ENCODE measurements at regions not wholly inside any gene's neighbourhood (a gene's known extent, or its start where the extent isn't known, plus 50 kb on each side); places are given as distances from the start of the nearest gene placed in this dataset.
"Not testable (repeated sequence)": the region's sequence is repeated elsewhere in the genome, so short reads cannot be mapped to it uniquely, and the experiment has no call there.

GRCh38 chr6:150733726-150734125 is 131.8 kb upstream of the MTHFD1L start:
- in situ Hi-C loops (cut with HindIII; ENCODE audit: low sequenced_read_pairs): no loop called here

GRCh38 chr6:150734235-150734634 is 131.3 kb upstream of the MTHFD1L start:
- in situ Hi-C loops (cut with HindIII; ENCODE audit: low sequenced_read_pairs): no loop called here

DNA sequence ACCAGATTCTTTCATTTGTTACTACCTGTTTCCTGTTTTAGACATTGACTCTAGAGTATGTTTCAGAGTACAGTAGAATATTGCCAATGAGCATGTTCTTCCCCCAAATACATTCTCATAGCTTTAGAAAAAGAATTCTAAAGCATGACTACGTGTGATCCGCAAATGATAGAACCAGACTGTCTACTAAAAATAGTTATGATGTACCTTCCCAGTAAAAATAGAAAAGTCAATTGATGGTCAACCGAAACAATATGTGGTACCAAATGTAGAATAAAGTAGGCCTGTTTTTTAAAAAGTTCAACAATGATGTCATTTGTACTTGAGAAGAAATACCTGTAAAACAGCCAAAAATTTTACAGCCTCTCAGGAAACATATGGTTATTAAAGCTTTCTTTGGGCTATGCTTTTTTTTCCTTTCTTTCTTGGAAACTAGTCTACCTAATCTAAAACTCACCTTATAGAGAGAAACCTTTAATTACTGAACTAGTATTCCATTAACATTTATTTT is 130.1 kb upstream of the MTHFD1L start:
- in situ Hi-C loops (cut with HindIII; ENCODE audit: low sequenced_read_pairs): no loop called here

DNA sequence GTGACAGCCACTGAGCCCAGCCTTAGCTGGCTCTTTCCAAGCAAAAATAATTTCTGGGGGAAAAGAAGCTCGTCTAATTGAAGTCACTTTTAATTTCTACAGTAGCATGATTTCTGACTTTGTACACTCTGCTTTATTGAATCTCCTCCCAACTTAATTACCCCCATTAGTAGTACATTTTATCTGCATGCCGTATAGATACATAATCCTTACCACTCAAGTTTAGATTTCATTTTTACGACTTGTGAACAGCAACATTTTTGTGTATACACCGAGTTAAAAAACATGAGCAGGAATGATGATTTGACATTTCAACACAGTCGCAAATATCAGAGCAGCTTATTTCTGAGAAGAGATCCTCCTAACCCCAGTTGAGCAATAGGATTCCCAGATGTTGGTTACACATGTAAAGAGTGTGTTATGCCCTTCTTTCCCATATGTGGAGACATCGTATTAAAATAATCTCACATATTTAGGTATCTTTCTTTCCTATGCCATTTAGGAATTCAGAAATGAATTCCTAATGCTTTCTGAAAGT is 127.3 kb upstream of the MTHFD1L start:
- in situ Hi-C loops (cut with HindIII; ENCODE audit: low sequenced_read_pairs): no loop called here

DNA sequence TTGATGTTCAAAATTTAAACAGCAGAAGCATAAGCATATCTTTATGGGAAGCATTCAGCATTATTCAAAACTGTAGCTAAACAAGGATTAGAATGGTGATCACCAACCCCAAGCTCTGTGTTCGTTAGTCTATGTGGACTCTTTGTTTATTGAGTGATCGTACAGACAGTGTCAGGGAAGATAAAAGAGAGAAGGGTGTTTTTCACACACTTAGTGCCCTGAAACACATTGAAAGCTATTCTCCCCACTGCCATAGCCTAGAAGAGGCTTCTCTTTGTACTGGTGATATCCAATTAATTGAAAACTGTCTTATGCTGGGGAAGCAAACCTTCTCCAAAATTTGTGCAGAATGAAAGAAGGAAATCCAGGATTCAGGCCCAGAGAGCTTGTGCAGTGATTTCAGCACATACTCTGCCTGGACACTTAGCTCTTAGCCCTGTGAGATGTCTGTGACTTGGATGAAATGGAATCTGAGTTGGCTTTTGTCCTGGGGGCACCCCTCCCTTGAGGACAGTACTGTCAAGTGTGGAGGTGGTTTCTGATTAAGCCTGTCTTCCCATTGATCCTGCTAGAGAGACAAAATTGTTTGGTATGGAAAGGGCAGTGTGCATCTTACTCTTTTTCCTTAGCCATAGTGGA is 125.7 kb upstream of the MTHFD1L start:
- in situ Hi-C loops (cut with HindIII; ENCODE audit: low sequenced_read_pairs): no loop called here

- in situ Hi-C loops (cut with HindIII; ENCODE audit: low sequenced_read_pairs): no loop called here
Measured at GRCh38 chr6:150740453-150740852, 125.0 kb upstream of the MTHFD1L start.

DNA sequence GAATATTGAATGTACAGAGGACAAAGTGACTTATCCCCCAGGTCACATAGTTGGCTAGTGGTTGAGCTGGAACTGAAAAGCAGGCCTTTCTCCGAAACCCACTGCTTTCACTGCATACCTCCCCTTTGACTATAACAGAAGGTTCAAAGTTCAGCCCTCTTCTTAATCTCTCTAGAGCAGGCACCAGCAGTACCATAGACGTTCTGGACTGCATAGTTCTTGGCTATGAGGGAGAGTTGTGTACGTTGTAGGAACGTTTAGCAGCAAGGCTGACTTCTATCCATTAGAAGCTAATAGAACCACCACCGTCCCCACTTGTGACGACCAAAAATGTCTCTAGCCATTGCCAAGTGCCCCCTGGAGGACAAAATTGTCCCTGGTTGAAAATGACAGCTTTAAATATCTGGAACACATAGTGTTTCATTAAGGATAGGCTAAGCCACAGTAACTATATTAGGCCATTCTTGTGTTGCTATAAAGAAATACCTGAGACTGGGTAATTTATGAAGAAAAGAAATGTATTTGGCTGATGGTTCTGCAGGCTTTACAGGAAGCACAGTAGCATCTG is 123.8 kb upstream of the MTHFD1L start:
- in situ Hi-C loops (cut with HindIII; ENCODE audit: low sequenced_read_pairs): no loop called here

GRCh38 chr6:150744522-150745260 is 120.8 kb upstream of the MTHFD1L start:
- in situ Hi-C loops (cut with HindIII; ENCODE audit: low sequenced_read_pairs): no loop called here

- in situ Hi-C loops (cut with HindIII; ENCODE audit: low sequenced_read_pairs): no loop called here
Measured at GRCh38 chr6:150745896-150746295, 119.6 kb upstream of the MTHFD1L start.

DNA sequence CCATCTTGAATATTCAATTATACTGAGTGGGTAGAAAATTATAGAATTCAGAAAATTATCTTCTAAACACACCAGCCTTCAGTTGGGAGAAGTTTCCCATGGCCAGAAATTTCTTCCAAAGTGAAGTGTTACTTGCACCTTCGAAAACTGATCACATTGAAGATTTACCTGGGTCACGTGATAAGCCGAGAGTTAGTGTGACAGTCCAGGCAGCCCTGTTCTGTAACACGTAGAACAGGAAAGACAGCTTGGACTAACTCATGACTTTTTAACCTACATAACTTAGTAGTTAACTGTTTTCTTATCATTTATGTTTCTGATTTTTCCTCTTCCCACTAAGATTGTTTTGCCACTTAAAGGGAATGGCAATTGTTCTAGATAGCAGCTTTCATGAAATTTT is 118.3 kb upstream of the MTHFD1L start:
- in situ Hi-C loops (cut with HindIII; ENCODE audit: low sequenced_read_pairs): no loop called here

- in situ Hi-C loops (cut with HindIII; ENCODE audit: low sequenced_read_pairs): no loop called here
Measured at GRCh38 chr6:150749091-150749670, 116.3 kb upstream of the MTHFD1L start.

- in situ Hi-C loops (cut with HindIII; ENCODE audit: low sequenced_read_pairs): no loop called here
Measured at GRCh38 chr6:150751296-150751695, 114.2 kb upstream of the MTHFD1L start.

DNA sequence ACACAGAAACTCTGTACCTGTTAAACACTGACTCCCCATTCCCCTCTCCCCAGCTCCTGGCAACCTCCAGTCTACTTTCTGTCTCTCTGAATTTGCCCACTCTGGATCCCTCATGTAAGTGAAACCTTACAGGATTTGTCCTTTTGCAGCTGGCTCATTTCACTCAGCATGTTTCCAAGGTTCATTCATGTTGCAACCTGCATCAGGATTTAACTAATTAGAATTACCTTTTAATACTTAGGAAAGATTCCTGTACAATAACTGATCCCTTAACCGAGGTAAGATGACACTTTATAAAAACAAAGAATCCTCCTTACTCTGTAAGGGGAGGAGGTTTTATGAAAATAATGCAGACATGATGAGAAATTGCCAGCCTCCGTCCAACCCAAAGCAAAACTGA is 113.1 kb upstream of the MTHFD1L start:
- in situ Hi-C loops (cut with HindIII; ENCODE audit: low sequenced_read_pairs): no loop called here

GRCh38 chr6:150753371-150754064 is 112.0 kb upstream of the MTHFD1L start:
- in situ Hi-C loops (cut with HindIII; ENCODE audit: low sequenced_read_pairs): no loop called here

- in situ Hi-C loops (cut with HindIII; ENCODE audit: low sequenced_read_pairs): no loop called here
Measured at GRCh38 chr6:150755042-150755441, 110.5 kb upstream of the MTHFD1L start.

- in situ Hi-C loops (cut with HindIII; ENCODE audit: low sequenced_read_pairs): no loop called here
Measured at GRCh38 chr6:150755524-150755923, 110.0 kb upstream of the MTHFD1L start.

GRCh38 chr6:150756173-150756572 is 109.3 kb upstream of the MTHFD1L start:
- in situ Hi-C loops (cut with HindIII; ENCODE audit: low sequenced_read_pairs): no loop called here

- in situ Hi-C loops (cut with HindIII; ENCODE audit: low sequenced_read_pairs): not testable (repeated sequence)
Measured at GRCh38 chr6:150757807-150758206, 107.7 kb upstream of the MTHFD1L start.

DNA sequence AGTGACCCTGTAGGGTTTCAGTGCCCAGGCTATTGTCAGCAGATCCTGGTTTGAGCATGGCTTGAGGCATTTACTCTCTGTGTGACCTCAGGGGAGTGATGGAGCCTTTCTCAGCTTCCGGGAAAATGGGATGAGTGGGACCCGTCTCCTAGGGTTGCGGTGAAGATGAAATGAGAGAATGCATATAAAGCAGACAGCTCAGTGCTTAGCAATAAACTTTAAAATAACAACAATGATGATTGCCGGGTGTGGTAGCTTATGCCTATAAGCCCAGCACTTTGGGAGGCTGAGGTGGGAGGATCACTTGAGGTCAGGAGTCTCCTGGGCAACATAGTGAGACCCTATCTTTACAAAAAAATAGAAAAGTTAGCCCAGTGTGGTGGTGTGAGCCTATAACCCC is 106.0 kb upstream of the MTHFD1L start:
- in situ Hi-C loops (cut with HindIII; ENCODE audit: low sequenced_read_pairs): no loop called here

DNA sequence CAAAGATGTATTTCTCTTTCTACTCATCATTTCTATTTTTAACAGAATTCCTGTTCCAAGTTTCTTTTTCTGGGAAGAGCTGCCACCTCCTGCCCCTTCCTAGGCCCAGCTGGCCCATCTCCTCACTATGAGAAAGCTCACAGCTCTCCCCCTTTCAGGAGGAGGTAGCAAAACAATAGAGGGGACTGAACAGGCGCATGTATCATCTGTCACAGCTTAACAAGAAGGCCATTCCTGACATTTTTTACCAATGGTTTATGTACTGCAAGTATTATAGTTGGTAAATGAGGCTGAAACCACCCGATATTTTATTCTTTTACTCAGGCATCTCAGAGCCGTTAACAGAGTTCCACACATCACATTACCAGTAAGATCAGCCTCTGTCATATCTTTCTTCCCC is 103.7 kb upstream of the MTHFD1L start:
- in situ Hi-C loops (cut with HindIII; ENCODE audit: low sequenced_read_pairs): no loop called here
